GM20000 (cell line): ENCODE measurements at regions not wholly inside any gene's neighbourhood (a gene's known extent, or its start where the extent isn't known, plus 50 kb on each side); places are given as distances from the start of the nearest gene placed in this dataset.

Source experiments
- DNase-seq: peaks from one replicate; pipeline ENCODE4 v3.0.0; 2012; ENCODE audit warnings: low spot score
- TF ChIP-seq, protein P1 (sequence below): IDR thresholded peaks from 2 replicates; pipeline ENCODE4 v1.5.1; 2012; ENCODE audit warnings: mild to moderate bottlenecking, control low read depth; ENCODE audit errors: extremely low read depth, missing control alignments

GRCh38 chr2:234318361-234318760 lies 178.5 kb downstream of the ARL4C start:
- TF ChIP-seq, protein P1, sequence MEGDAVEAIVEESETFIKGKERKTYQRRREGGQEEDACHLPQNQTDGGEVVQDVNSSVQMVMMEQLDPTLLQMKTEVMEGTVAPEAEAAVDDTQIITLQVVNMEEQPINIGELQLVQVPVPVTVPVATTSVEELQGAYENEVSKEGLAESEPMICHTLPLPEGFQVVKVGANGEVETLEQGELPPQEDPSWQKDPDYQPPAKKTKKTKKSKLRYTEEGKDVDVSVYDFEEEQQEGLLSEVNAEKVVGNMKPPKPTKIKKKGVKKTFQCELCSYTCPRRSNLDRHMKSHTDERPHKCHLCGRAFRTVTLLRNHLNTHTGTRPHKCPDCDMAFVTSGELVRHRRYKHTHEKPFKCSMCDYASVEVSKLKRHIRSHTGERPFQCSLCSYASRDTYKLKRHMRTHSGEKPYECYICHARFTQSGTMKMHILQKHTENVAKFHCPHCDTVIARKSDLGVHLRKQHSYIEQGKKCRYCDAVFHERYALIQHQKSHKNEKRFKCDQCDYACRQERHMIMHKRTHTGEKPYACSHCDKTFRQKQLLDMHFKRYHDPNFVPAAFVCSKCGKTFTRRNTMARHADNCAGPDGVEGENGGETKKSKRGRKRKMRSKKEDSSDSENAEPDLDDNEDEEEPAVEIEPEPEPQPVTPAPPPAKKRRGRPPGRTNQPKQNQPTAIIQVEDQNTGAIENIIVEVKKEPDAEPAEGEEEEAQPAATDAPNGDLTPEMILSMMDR, result no peak
- DNase-seq, result no peak

- TF ChIP-seq, protein P1, result no peak
- no peak for DNase-seq
Observed at GRCh38 chr2:234313558-234313957, 183.3 kb downstream of the ARL4C start.

GRCh38 chr2:234310166-234310565 lies 186.7 kb downstream of the ARL4C start:
- no peak for DNase-seq
- TF ChIP-seq, protein P1, result no peak

DNA sequence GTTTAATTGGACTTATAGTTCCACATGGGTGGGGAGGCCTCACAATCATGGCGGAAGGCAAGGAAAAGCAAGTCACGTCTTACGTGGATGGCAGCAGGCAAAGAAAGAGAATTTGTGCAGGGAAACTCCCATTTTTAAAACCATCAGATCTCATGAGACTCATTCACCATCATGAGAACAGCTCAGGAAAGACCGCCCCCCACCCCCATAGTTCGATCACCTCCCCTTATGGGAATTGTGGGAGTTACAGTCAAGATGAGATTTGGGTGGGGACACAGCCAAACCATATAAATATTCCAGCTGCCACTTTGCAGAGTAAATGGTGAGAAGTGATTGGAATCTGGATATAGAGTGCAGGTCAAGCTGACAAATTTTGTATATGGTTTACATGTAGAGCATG lies 187.4 kb downstream of the ARL4C start:
- no peak for DNase-seq
- TF ChIP-seq, protein P1, result no peak

DNA sequence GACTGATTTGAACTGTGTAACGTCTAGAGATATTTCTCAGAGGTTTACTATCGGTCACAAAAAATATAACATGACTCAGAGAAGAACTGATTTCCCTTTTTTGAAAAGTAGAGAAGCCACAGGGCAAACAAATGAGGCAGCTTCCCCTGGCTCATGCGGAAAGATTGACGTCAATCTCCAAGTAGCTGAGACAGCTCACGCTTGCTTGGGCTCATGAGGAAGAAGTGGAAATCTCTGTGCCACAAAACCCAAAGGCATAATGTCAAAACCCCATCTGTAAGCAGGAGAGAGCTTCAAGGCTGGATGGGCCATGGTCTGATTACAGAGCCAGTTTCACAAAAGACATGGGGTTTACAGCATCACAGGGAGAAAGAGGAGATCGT lies 188.1 kb downstream of the ARL4C start:
- TF ChIP-seq, protein P1, result no peak
- peak; percentile 42 for DNase-seq

DNA sequence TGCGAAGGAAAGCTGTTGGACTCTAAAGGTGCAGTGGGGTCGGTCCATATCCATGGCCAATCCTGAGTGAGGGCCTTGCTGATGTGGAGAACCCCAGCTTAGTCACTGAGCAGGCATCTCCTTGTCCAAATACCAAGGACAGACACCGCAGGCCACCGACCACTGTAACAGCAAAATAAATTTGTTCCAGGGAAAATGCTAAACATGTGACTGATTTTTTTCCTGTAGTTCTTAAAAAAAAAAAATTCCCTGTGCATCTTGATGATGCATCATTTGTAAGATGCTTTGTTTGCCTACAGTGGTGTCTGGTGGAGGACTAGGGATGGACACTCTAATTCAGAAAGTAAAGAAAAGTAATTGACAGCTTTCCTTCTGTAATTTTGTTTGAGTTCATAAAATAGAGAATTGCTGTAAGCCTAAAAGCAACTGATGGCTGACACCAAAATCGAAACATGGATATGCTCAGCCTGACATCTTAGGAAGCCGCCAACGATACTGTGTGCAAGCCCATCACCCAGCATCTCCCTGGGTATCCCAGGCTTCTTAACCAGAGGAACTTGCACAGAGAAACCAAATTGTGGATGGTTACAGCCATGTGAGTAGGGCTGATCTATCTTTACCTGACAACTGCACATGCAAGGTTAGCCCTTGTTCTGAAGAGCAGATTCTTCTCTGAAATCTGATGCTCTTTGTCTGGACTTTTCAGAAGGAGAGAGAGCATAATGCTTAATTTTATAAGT lies 188.6 kb downstream of the ARL4C start:
- no peak for DNase-seq
- TF ChIP-seq, protein P1, result no peak

DNA sequence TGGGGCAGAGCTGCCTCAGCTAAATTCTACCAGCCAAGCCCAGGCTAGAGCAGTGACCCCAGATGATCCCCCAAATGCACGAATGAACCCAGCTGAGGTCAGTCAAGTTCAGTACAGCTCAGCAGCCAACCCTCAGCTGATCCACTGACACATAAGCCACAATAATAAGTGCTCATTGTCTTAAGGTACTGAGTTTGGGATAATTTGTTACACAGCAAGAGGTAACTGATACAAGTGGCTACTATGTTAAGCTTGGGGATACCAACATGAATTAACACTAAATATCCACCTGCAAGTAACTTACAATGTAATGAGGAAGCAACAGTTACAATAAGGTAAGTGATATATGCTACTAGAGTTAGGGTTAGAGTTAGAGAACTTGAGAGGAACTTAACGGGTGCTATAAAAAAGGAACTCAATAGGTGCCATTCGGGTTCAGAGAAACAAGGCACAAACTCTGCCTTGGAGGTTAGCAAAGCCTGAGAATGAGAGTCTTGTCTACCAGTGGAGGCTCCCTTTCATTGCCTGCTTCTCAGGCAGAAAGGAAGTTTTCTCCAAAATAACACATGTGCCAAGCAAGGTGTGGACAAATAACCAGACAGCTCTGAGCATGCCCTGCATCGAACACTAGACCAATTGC lies 189.4 kb downstream of the ARL4C start:
- TF ChIP-seq, protein P1, result no peak
- DNase-seq, result no peak
